Left lung (tissue), 4 donors: ENCODE measurements at regions not wholly inside any gene's neighbourhood (a gene's known extent, or its start where the extent isn't known, plus 50 kb on each side); places are given as distances from the start of the nearest gene placed in this dataset.

Experiments used
- ATAC-seq: fragments of 200-7000 bp; cut with Tn5 transposase; one replicate; pipeline ENCODE4 v1.9.1; 2020; ENCODE audit warnings: moderate library complexity
- DNase-seq, 4 donors: peaks; one replicate each; pipeline ENCODE4 v3.0.0-alpha.2; 2013 to 2020
- H3K27ac ChIP-seq, 2 donors: fragments of 200-600 bp; sonication (generic) in 1 of 2; one replicate each; pipeline versions ENCODE4 v1.5.0 to v1.8.0; 2020 to 2021
- H3K27me3 ChIP-seq, 2 donors: fragments of 200-600 bp; sonication (generic) in 1 of 2; one replicate each; pipeline versions ENCODE4 v1.5.0 to v1.8.0; 2020 to 2021
- H3K36me3 ChIP-seq, 2 donors: fragments of 200-600 bp; sonication (generic) in 1 of 2; one replicate each; pipeline versions ENCODE4 v1.5.0 to v1.8.0; 2020 to 2021
- H3K4me1 ChIP-seq, 2 donors: fragments of 200-600 bp; one replicate each; pipeline ENCODE4 v1.8.0; 2021
- H3K4me3 ChIP-seq, 2 donors: fragments of 200-600 bp; sonication (generic) in 1 of 2; one replicate each; pipeline versions ENCODE4 v1.5.0 to v1.8.0; 2020 to 2021; ENCODE audit warnings: mild to moderate bottlenecking in 1 of 2
- H3K9me3 ChIP-seq, 2 donors: fragments of 200-600 bp; sonication (generic) in 1 of 2; one replicate each; pipeline versions ENCODE4 v1.5.0 to v1.8.0; 2020 to 2021
- CTCF ChIP-seq, 2 donors: fragments of 200-600 bp; sonication (generic) in 1 of 2; IDR thresholded peaks; one replicate each; pipeline versions ENCODE4 v1.5.0 to v1.8.0; 2021; ENCODE audit warnings: antibody characterized with exemption in 2 of 2
- intact Hi-C, 2 donors: fragments of 100-400 bp; cut with DNase I; formaldehyde crosslinking; loops; one replicate each; pipeline versions ENCODE4 v1.11.2 to v1.14.2; 2022
- donor health status: DM: no; HTN: yes; CAD: no.
- donor health status: DM: no; HTN: no; CAD: no.

GRCh38 chr1:224510880-224511645, 76.5 kb upstream of the WDR26 start:
- peak; percentile 16 for ATAC-seq
- DNase-seq: no peak
- intact Hi-C loops: loop anchor here in 1 of 2 donors (5.0 to 10.0 kb wide), 2 partner anchors 134 to 341 kb away; no protein-coding TSS in a partner anchor

GRCh38 chr1:224512600-224513151, 78.1 kb upstream of the WDR26 start:
- no peaks in the 10 kb centered on the region for H3K27me3 ChIP-seq
- H3K4me3 ChIP-seq: no peak overlapping the region
- TF ChIP-seq CTCF (IDR thresholded peaks at IDR 0.05): no peak
- H3K9me3 ChIP-seq: no peaks in the 10 kb centered on the region
- DNase-seq (no peak), ATAC-seq (no peak)
- intact Hi-C loops: loop anchor here in 1 of 2 donors (5.0 to 10.0 kb wide), 2 partner anchors 132 to 340 kb away; no protein-coding TSS in a partner anchor
- H3K4me1 ChIP-seq: no peaks in the 10 kb centered on the region
- H3K27ac ChIP-seq: no peak overlapping the region
- H3K36me3 ChIP-seq: no peaks in the 10 kb centered on the region

More at GRCh38 chr1:224510880-224511645, 76.5 kb upstream of the WDR26 start:
- Histone ChIP-seq H3K27me3 (no peaks in the 10 kb centered on the region), H3K36me3 (no peaks in the 10 kb centered on the region), H3K9me3 (no peaks in the 10 kb centered on the region), H3K4me3 (no peak overlapping the region), H3K27ac (no peak overlapping the region), H3K4me1 (no peaks in the 10 kb centered on the region)
- no peak for TF ChIP-seq CTCF (IDR thresholded peaks at IDR 0.05)

GRCh38 chr1:224513383-224513782, 78.8 kb upstream of the WDR26 start:
- intact Hi-C loops: loop anchor here in 1 of 2 donors (5.0 to 10.0 kb wide), 2 partner anchors 131 to 339 kb away; no protein-coding TSS in a partner anchor
- no peak overlapping the region for H3K27ac ChIP-seq
- no peaks in the 10 kb centered on the region for H3K36me3 ChIP-seq
- H3K4me1 ChIP-seq: no peaks in the 10 kb centered on the region
- no peak for DNase-seq
- ATAC-seq: no peak
- no peaks in the 10 kb centered on the region for H3K27me3 ChIP-seq
- TF ChIP-seq CTCF (IDR thresholded peaks at IDR 0.05): no peak
- H3K9me3 ChIP-seq: no peaks in the 10 kb centered on the region
- no peak overlapping the region for H3K4me3 ChIP-seq

GRCh38 chr1:224513787-224514209, 79.2 kb upstream of the WDR26 start:
- Histone ChIP-seq H3K27ac (no peak overlapping the region), H3K27me3 (no peaks in the 10 kb centered on the region), H3K9me3 (no peaks in the 10 kb centered on the region), H3K4me1 (no peaks in the 10 kb centered on the region), H3K36me3 (no peaks in the 10 kb centered on the region), H3K4me3 (no peak overlapping the region)
- DNase-seq (peak; percentile 74 to 93 (median 85)), ATAC-seq (peak; percentile 98)
- intact Hi-C loops: loop anchor here in 1 of 2 donors (5.0 to 10.0 kb wide), 2 partner anchors 131 to 339 kb away; no protein-coding TSS in a partner anchor
- TF ChIP-seq CTCF (IDR thresholded peaks at IDR 0.05): peak; percentile 91 to 92

GRCh38 chr1:224517171-224517570, 82.6 kb upstream of the WDR26 start:
- H3K36me3 ChIP-seq: no peaks in the 10 kb centered on the region
- H3K27me3 ChIP-seq: no peaks in the 10 kb centered on the region
- no peaks in the 10 kb centered on the region for H3K4me1 ChIP-seq
- TF ChIP-seq CTCF (IDR thresholded peaks at IDR 0.05): no peak
- H3K27ac ChIP-seq: no peak overlapping the region
- no peak overlapping the region for H3K4me3 ChIP-seq
- DNase-seq: no peak
- intact Hi-C loops: loop anchor here in 1 of 2 donors (10.0 kb wide), 1 partner anchor 128 kb away; no protein-coding TSS in a partner anchor
- no peak for ATAC-seq
- no peaks in the 10 kb centered on the region for H3K9me3 ChIP-seq
